ENCODE measurements at regions not wholly inside any gene's neighbourhood (a gene's known extent, or its start where the extent isn't known, plus 50 kb on each side); places are given as distances from the start of the nearest gene placed in this dataset.
"Not testable (repeated sequence)": the region's sequence is repeated elsewhere in the genome, so short reads cannot be mapped to it uniquely, and the experiment has no call there.

DNA sequence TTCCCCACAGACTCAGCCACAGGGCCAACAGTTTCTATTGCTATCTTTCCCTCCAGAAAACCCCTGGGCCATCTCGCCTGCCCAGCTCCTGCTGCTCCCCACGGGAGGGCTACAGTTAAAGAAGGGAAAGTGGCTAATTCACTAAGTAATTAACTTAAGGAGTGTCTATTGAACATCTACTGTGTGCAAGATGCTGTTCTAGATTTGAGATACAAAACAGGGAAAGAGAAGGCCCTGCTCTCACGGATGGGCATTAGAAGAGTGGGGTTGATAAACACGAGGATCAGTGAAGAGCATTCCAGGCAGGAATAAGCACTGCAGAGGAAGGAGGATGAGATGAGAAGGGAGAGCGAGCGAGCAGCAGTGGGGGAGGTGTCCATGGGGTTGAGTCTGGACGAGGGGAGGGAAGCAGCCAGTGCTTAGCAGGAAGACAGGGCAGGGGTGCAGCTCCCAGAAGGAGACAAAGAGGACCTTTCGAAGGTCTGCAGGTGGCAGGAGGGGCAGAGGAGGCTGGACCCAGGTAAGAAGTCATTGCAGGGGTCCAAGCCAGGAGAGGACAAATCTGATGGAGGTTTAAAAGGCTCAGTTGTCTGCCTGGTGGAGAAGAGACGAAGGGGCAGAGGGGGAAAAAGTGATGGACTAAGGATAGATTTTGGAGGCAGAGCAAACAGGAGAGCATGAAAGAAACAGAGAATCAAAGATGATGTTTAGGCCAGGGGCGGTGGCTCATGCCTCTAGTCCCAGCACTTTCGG lies 64.7 kb downstream of the KLF15 start:
- ATAC-seq (no peak), DNase-seq (no peak)
- intact Hi-C loops (cut with DNase I, micrococcal nuclease) = no loop called here

DNA sequence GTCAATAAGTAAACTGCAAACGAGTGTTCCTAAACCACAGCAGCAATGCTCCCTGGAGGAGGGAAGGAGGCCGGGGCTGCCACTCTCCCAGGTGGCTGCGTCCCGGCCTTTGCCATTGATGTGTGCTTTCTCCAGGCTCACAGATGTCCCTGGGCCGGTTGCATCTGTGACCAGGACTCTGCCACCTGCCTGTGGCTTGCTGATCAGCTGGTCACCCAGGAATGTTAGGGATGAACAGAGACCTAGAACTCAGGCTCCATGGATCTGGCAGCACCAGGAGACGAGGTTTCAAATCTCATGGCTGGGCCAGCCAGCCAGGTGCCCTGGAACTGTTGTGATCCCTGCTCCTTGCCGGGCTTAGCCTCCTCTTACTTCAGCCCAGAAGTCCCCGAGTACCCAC lies 65.7 kb downstream of the KLF15 start:
- intact Hi-C loops (cut with DNase I, micrococcal nuclease) = no loop called here
- DNase-seq = no peak

DNA sequence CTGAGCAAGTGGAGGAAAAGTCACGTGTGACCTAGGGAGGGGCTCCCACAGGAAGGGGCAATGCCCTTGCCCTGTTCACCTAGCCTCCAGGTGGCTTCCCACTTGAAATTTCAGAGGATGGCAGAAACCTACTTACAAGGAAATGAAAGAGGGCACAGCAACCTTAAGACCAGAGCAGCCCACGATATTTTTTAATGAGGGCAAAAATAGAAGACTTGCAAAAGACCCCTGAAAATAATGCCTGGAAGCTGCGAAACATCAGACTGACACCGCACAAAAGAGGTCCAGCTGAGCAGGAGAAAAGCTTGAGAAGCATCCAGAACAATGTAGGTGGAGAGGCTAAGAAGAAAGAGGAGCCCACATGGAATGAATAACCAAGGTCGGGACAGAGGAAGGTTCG lies 66.1 kb downstream of the KLF15 start:
- intact Hi-C loops (cut with DNase I, micrococcal nuclease) = no loop called here
- DNase-seq (no peak), ATAC-seq (no peak)

More for the DNA sequence above, 65.7 kb downstream of the KLF15 start:
- no peak for ATAC-seq

GRCh38 chr3:126290325-126290724 lies 66.9 kb downstream of the KLF15 start:
- intact Hi-C loops (cut with DNase I, micrococcal nuclease) = no loop called here
- no peak for ATAC-seq
- DNase-seq = no peak

DNA sequence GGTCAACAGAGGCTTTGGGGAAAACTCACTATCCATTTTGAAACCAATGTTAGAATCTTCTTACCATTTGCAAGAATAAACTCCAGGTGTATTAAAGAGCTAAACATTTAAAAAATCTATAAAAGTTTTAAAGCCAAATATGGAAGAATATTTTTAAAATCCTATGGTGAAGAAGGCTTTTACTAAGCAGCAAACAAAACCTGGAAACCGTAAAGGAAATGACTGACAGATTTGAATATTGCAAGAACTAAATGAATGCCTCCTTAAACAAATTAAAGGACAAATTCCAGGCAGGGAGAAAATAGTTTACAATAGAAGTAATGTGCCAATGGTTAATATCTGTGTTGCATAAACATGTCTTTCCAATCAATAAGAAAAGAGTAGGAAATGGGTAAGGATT lies 68.1 kb downstream of the KLF15 start:
- intact Hi-C loops (cut with DNase I, micrococcal nuclease) = no loop called here
- ATAC-seq (no peak), DNase-seq (no peak)

DNA sequence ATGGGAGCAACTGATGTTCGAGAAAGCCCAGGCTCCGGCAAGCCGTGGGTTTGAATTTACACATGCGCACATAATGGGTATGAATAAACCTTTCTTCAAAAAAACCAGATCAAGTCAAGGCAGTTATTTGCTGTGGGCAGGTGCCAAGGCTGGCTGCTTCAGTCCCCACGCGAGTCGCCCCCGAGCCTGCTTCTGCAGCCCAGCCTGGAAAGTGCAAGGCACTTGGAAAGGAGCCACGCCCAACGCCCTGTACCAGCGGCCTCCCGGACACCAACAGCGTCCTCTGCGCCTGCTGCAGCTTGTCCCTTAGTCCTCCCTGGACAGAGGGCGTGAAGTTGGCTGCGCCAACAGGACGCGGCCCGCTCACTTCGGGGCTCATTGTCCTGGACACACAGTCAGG lies 68.9 kb downstream of the KLF15 start:
- intact Hi-C loops (cut with DNase I, micrococcal nuclease) = no loop called here
- ATAC-seq (peak; percentile 52), DNase-seq (peak in 1 of 2 donors; percentile 27)

DNA sequence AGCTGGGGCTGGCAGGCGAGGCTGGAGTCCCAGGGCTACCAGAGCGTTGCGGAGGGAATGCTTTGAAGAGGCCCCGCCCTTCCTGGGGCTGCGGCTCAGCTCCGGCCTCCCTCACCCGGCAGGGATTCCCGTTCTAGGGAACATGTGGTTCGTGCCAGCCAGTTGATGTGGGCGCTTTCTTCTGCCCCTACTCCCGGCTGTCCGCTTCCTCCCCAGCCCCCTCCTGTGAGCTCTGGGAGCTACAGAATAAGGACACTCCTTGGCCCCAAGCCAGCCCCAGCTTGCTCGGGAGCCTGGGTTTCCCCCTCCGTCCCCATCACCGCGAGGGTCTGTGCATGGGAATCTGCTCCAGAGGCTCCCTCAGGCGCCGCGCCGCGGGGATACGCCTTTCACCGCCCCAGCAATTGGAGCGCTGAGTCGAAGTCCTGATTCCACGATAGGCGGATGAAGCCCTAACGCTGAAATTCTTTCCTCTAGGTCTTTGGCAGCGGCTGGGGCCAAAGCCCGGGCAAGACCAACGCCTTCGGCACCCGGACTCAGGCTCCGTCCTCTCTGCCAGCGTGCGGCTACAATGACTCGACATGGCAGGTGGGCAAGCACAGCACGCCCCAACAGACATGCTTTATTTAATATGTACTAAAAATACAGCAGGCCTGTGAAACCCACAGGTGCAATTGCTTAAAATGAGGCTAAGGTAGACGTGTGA lies 69.5 kb downstream of the KLF15 start:
- DNase-seq (peak; percentile 42 to 58), ATAC-seq (peak; percentile 77)
- intact Hi-C loops (cut with DNase I, micrococcal nuclease) = no loop called here

DNA sequence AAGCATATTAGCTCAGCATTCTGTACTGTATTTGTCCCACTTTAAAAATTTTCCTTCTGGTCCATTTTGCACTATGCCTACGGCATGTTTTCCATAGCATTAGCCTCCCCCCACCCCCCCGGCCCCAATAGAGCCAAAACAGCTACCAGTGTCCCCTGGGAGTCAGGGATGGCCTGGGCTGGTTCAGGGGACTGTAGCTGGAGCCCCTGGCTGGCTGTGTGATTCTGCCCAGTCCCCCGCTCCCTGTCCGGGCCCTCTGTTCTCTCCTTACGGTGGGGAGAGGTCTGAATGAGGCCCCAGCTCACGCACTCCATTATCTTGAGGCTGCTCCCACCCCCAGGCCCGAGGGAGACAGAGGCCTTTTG lies 70.1 kb downstream of the KLF15 start:
- intact Hi-C loops (cut with DNase I, micrococcal nuclease) = no loop called here
- no peak for DNase-seq
- no peak for ATAC-seq

DNA sequence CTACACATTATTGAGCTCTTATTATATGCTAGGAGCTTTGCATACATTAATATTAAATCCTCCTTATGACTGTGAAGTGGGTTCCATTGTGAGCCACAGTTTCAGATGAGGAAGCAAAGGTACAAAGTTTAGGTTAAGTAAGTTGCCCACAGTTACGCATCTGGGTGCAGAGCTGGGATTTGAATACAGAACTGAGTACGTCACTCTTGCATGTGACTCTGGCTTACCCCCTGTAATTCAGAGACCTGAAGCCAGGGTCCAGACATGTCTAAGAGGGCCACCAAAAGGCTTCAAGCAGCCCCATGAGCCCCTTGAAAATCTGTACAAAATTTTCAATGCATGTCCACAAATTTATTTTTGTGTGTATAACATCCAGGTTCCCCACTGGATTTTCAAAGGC lies 71.8 kb downstream of the KLF15 start:
- intact Hi-C loops (cut with DNase I, micrococcal nuclease) = no loop called here
- DNase-seq (no peak), ATAC-seq (no peak)

DNA sequence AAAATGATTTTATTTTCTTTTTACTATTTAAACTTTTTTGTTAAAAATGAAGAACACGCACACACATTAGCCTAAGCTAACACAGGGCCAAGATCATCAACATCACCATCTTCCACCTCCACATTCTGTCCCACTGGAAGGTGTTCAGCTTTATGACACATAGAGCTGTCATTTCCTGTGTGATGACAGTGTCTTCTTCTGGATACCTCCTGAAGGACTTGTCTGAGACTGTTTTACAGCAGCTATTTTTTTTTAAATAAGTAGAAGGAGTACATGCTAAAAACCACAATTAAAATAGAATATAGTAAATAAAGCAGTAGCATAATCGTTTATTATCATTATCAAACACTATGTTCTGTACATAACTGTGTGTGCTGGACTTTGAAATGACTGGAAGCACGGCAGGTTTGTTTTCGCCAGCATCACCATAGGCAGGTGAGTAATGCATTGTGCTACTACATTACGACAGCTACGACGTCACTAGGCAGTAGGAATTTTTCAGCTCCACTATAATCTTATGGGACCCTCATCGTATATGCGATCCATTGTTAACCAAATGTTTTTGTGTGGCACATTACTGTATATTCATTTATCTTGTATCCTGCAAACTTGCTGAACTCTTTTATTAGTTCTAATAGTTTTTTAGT lies 72.8 kb downstream of the KLF15 start:
- no peak for DNase-seq
- no peak for ATAC-seq
- intact Hi-C loops (cut with DNase I, micrococcal nuclease) = no loop called here

- not testable (repeated sequence) for ATAC-seq, DNase-seq
These were observed 73.6 kb downstream of the KLF15 start for GRCh38 chr3:126283651-126284050.

DNA sequence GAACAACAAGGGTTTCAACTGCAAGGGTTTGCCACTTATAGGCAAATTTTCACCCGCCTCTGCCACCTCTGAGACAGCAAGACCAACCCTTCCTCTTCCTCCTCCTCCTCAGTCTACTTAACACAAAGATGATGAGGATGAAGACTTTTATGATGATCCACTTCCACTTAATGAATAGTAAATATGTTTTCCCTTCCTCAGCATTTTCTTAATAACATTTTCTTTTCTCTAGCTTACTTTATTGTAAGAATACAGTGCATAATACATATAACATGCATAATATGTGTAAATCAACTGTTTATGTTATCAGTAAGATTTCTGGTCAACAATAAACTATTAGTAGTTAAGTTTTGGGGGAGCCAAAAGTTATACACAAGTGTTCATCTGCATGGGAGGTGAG lies 77.4 kb downstream of the KLF15 start:
- ATAC-seq (no peak), DNase-seq (no peak)
- intact Hi-C loops (cut with DNase I, micrococcal nuclease) = no loop called here

More at GRCh38 chr3:126283651-126284050, 73.6 kb downstream of the KLF15 start:
- intact Hi-C loops (cut with DNase I, micrococcal nuclease) = not testable (repeated sequence)

GRCh38 chr3:126277629-126278378 lies 79.4 kb downstream of the KLF15 start:
- intact Hi-C loops (cut with DNase I, micrococcal nuclease) = no loop called here
- ATAC-seq = no peak

DNA sequence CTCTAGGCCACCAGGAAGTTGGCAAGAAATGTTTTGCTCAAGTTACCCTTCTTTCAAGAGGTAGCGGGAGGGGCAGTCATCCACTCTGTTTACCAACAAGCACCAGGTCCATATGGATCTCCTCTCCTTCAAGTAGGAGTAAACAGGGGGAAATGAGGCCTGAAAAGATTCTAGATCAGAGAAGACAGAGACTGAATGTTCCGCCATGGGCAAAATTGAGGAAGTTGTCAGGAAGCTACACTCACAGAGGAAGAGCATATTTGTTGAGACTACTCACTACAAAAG lies 81.6 kb downstream of the KLF15 start:
- intact Hi-C loops (cut with DNase I, micrococcal nuclease) = no loop called here
- DNase-seq = no peak
- ATAC-seq = no peak

More at GRCh38 chr3:126277629-126278378, 79.4 kb downstream of the KLF15 start:
- DNase-seq = no peak

DNA sequence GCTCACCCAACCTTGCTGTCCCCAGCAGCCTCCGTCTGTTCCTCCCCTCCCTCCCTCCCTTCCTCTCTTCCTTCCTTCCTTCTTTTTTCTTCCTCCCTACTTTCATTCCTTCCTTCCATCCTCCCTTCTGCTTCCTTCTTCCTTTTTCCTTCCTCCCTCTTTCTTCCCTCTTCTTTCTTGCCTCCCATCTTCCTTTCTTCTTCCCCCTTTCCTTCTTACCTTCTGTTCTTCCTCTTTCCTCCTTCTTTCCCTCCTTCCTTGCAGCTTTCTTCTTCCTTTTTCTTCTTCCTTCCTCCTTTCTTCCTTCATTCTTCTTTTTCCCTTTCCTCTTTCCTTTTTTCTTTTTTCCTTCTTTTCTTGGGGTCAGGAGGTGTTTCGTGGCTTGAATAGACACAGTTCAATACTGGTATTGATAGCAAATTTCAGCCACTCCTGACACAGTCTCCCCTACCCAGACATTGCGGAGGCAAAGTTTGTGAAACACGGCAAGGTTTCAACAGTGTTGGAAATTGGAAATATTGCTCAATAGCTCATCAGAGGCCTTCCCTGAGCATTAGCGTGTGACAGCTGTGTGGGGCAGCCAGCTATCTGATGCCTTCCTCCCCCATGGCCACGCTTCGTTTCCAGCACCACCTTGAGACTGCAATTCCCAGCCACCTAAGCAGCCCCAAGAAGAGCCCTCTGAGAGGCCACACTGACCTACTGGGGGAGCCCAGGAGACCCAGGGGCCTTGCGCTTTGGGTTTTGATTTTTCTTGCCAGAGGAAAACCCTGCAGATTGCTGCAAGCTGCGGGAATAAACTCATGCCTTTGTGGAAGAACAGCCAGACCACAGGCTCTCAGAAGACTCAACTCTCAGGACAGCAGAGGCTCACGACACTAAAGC lies 82.2 kb downstream of the KLF15 start:
- intact Hi-C loops (cut with DNase I, micrococcal nuclease) = no loop called here
- no peak for DNase-seq
- ATAC-seq = no peak

- DNase-seq (peak; percentile 39 to 52), ATAC-seq (peak; percentile 96)
- intact Hi-C loops (cut with DNase I, micrococcal nuclease) = no loop called here
These were observed 86.9 kb downstream of the KLF15 start for GRCh38 chr3:126270145-126270811.

DNA sequence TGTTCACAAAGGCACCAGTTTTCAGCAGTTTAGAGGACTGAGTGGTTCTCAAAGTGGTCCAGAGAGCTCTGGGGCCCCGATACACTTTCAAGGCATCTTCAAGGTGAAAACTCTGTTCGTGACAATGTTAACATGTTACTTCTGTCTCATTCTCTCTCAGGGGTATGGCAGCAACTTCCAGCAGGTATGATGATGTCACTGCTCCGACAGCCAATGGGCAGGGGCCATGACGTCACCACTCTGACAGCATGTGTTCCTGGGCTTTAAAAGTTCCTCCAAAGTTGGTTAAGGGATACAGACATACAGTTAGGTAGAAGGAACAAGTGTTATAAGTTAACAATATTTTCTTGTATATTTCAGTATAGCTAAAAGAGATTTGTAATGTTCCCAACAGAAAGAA lies 87.9 kb downstream of the KLF15 start:
- ATAC-seq (no peak), DNase-seq (no peak)
- intact Hi-C loops (cut with DNase I, micrococcal nuclease) = loop anchor here in 1 of 2 donors (10.0 kb wide), 1 partner anchor 105 kb away; no protein-coding TSS in a partner anchor

- DNase-seq (no peak), ATAC-seq (no peak)
- intact Hi-C loops (cut with DNase I, micrococcal nuclease) = loop anchor here in 1 of 2 donors (10.0 kb wide), 1 partner anchor 106 kb away; no protein-coding TSS in a partner anchor
These were observed 88.3 kb downstream of the KLF15 start for GRCh38 chr3:126268866-126269265.

Measured in left colon (tissue), 2 donors.